Occipital lobe (tissue), 1 donor: ENCODE measurements at regions not wholly inside any gene's neighbourhood (a gene's known extent, or its start where the extent isn't known, plus 50 kb on each side); places are given as distances from the start of the nearest gene placed in this dataset.
"Not testable (repeated sequence)": the region's sequence is repeated elsewhere in the genome, so short reads cannot be mapped to it uniquely, and the experiment has no call there.

Source experiments
- DNase-seq: peaks from one replicate; lab custom pipeline; 2025; lab: John Stamatoyannopoulos, UW

DNA sequence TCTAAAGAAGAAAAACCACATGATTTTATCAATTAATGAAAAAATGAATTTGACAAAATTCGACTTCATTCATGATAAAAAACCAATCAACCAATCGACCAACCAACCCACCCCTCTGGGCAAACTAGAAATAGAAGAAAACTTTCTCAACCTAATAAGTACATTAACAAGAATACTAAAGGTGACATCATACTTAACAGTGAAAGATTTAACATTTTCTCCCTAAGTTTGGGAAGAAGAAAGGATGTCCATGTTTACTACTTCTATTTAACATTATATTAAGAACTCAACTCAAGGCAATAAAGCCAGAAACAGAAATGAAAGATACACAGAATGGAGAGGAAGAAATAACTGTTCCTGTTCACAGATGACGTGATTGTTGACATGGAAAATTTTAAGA is 476.1 kb upstream of the MEF2C start:
- DNase-seq: no peak

- DNase-seq: no peak
Measured at GRCh38 chr5:89353837-89354551, 471.0 kb upstream of the MEF2C start.

GRCh38 chr5:89351975-89352374 is 469.0 kb upstream of the MEF2C start:
- no peak for DNase-seq

DNA sequence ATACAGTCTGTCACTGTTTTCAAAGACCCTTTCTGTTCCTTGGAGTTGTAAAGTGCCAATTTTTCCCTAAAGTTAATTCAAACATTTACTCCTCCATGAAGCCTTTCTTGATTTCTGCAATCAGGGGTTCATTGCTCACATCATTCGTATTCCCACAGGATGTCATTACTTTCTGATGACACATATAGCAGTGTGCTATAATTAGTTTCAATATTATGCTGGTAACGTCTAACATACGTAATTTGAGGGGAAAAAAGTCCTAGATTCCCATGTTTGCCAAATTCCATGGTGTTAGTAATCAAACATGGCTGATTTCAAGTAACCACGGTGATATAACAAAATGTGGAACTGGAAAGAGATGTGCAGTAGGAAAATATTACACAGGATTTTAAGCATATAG is 468.2 kb upstream of the MEF2C start:
- DNase-seq: no peak

- no peak for DNase-seq
Measured at GRCh38 chr5:89350684-89351083, 467.7 kb upstream of the MEF2C start.

DNA sequence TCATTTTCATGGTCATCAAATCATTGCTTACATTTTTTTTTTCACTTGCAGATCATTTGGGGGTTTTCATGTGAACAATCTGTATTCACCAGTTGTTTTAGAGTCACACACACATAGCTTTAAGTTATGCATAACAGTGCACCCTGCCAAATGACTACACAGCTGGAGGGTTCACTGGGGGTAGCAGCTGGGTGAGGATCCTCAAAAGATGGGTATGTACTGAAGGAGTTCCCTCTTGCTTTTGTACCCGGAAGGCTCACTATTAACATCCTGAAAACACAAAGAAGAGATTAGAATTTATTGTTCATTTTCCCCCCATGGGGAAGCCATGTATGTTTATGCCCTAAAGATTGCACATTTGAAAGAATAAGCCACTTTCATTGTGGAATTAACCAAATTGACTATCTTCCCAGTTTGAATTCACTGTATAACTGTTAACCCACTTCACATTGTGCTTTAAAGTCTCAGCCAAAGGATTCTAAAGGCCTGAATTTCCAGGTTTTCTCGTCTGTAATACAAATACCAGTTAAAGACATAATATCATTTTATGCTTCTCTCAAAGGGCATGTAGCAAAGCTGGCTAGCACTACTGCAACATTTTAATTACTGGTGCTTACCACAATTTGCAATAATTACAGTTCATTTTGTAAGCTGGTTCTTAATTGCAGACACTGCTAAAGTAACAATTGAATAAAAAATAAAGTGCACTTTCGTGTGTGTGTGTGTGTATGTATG is 466.4 kb upstream of the MEF2C start:
- no peak for DNase-seq

DNA sequence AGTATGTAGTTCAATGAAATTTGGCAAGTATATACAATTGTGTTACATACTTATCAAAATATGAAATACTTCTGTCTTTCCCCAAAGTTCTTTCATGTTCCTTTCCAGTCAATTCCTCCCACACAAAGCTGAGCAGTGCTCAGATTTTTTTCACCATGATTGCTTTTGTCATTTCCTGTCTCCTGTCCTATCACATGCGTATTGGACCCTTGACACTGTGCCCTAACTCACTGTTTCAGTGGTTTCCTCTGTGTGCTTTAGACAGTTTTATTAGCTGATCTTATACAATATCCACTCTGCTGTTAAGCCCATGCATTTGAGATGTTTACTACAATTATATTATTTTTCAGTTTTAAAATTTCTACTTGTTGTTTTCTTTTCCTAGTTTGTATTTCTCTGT is 463.6 kb upstream of the MEF2C start:
- no peak for DNase-seq

DNA sequence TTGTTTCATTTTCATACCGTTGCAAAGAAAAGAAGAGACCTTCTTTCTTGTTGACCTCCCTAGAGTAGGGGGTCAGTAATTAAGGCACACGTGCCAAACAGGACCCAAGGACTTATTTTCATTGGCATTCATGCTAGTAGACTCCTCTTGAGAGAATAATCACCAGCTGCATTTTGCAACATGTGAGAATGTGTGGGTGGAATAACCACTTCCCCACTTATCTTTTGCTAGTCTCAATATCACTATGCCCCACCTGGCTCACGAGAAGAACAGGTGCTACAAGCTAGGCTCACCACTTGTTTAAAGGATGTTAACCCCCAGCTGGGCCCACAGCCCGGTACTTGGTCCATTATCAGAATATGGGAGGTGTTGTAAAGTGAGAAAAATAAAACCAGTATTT is 460.7 kb upstream of the MEF2C start:
- DNase-seq: no peak

- no peak for DNase-seq
Measured at GRCh38 chr5:89342106-89342876, 459.3 kb upstream of the MEF2C start.

DNA sequence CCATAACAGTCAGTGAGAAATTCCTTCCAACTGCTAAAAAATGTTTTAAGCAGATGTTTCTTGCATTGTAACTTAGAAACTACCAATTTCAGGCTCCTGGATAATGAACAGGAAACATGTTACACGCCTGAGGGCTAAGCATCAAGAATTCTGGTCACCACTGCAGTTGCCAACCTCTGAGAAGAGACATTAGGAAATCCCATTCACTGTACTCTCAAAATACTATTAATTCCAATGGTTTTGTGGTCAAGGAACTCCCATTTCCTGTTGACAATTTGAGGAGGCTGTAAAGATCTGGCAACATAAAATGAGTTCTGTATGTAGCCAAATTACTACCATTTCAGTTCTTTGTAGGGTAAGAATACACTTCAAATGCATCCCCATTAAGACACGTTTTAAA is 456.0 kb upstream of the MEF2C start:
- DNase-seq: no peak

DNA sequence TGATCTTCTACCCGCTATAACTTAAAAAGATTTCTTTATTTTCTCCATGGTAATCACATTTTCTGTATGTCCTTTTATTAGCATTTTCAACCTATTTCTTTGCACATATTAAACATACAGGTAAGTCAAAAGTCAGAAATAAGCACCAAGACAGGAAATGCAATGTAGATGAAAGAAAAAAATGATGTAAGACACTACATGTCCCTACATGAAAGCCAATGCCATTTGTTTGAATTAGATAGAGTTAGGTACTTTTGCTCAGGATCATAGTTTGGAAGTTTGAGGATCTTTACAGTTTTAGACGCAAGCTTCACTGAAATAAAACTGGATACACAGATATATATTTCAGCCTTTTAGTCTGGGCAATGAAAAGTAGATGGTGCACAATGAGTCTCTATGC is 453.1 kb upstream of the MEF2C start:
- no peak for DNase-seq

GRCh38 chr5:89330140-89330539 is 447.2 kb upstream of the MEF2C start:
- DNase-seq: no peak

- no peak for DNase-seq
Measured at GRCh38 chr5:89327608-89328007, 444.6 kb upstream of the MEF2C start.

- no peak for DNase-seq
Measured at GRCh38 chr5:89324990-89325389, 442.0 kb upstream of the MEF2C start.

- no peak for DNase-seq
Measured at GRCh38 chr5:89320421-89321277, 437.7 kb upstream of the MEF2C start.

- not testable (repeated sequence) for DNase-seq
Measured at GRCh38 chr5:89317838-89318237, 434.9 kb upstream of the MEF2C start.

GRCh38 chr5:89315286-89316100 is 432.5 kb upstream of the MEF2C start:
- DNase-seq: peak; percentile 10

DNA sequence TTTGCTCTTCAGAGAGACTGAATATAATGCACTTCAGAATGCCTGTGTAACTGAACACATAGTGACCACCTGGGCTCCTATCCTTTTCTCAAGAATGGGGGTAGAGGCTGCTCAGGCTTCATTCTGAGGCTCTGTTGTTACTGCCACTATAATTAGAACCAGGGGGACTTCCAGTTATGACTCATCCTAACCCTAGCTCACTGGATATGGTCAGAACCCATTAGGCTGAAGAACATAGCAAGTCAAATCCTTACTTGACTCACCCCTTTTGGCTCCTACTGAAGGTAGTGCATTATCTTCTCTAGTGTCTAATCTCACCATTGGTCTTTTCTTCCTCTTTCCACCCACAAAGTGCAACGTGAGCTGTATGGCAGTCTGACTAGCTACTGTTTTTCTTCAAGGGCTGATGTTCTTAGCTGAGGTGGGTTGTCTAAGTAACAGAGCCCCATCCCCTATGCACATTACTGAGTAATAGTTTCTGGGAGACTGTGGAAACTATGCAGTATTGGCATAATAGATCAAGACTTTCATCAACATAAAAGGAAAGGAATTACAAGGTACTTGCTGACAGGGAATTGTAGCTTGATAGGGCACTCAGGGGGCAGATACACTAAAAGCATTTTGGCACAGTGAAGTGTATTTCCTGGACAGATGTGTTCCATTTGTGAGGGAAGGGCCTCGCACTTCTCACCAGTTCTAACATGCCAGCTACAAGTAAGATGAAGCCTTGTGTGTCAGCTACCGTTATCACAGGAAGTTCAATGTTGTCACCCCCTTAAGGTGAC is 431.0 kb upstream of the MEF2C start:
- no peak for DNase-seq

GRCh38 chr5:89313044-89313443 is 430.1 kb upstream of the MEF2C start:
- DNase-seq: no peak

DNA sequence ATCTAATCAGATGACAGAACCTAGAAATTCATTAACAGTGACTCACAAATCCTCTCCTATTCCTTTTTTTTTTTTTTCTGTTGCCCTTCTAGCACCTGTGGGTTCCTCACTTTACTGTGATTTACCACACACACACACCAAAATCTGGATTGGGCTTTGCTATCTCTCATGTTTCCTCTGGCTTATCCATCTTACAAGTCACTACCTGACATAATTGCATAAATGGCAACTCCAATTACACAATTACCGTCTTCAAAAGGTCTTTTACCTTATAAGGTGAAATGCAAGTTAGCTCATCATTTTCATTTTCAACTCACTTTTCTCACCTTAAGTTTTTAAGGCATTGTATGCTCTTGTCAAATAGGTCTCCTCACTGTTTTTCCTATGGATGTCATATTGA is 426.3 kb upstream of the MEF2C start:
- no peak for DNase-seq
